Ovary (tissue), 7 donors: ENCODE measurements at regions not wholly inside any gene's neighbourhood (a gene's known extent, or its start where the extent isn't known, plus 50 kb on each side); places are given as distances from the start of the nearest gene placed in this dataset.

ENCODE experiments used
- DNase-seq, 5 donors: peaks; one replicate each; pipeline ENCODE4 v3.0.0-alpha.2; 2019 to 2020
- H3K27ac ChIP-seq, 2 donors: fragments of 200-600 bp; one replicate each; pipeline versions ENCODE4 v1.5.1 to v1.8.0; 2019 to 2022
- H3K27me3 ChIP-seq: fragments of 200-600 bp; one replicate; pipeline ENCODE4 v1.8.0; 2022
- H3K36me3 ChIP-seq: fragments of 200-600 bp; sonication (generic); one replicate; pipeline ENCODE4 v1.5.1; 2019
- H3K4me1 ChIP-seq: one replicate; pipeline ENCODE4 v1.8.1; 2013; ENCODE audit warnings: mild to moderate bottlenecking, moderate library complexity; ENCODE audit not compliant: insufficient read depth
- H3K4me3 ChIP-seq: fragments of 200-600 bp; sonication (generic); one replicate; pipeline ENCODE4 v1.5.1; 2017
- H3K9me3 ChIP-seq, 2 donors: fragments of 200-600 bp in 1 of 2; sonication (generic) in 1 of 2; one replicate each; pipeline versions ENCODE4 v1.5.1 to v1.8.1; 2013 to 2019; ENCODE audit warnings: mild to moderate bottlenecking in 1 of 2, moderate library complexity in 1 of 2
- CTCF ChIP-seq, 3 donors: fragments of 450-650 bp in 2 of 3; fragments of 200-600 bp in 1 of 3; IDR thresholded peaks; one replicate each; pipeline versions ENCODE4 v1.5.1 to v1.8.0; 2016 to 2022; ENCODE audit warnings: antibody characterized with exemption in 3 of 3, mild to moderate bottlenecking in 1 of 3
- EP300 ChIP-seq: sonication (generic); formaldehyde crosslinking; IDR thresholded peaks from one replicate; pipeline ENCODE4 v1.6.1; 2017; ENCODE audit warnings: antibody characterized with exemption
- POLR2A ChIP-seq: fragments of 450-650 bp; IDR thresholded peaks from one replicate; pipeline ENCODE4 v1.6.1; 2017; ENCODE audit warnings: antibody characterized with exemption, mild to moderate bottlenecking, moderate library complexity
- WGBS, 3 donors: extraction: QIAGEN DNeasy Blood & Tissue Kit in 1 of 3; methylation state at CpG; one replicate each; pipeline versions ENCODE4 v1.1.5 to v1.1.7; 2013 to 2017; 5-methylcytosine and 5-hydroxymethylcytosine counted together
- intact Hi-C, 4 donors: fragments of 100-400 bp; cut with DNase I; formaldehyde crosslinking; loops; one replicate each; pipeline versions ENCODE4 v1.11.0 to v1.15.1; 2022 to 2023
- donor health status: DM: no; HTN: no; CAD: no; lungs with moderate emphysema.
- donor health status: DM: no; HTN: no; CAD: no.
- donor health status: Bipolar disorder and iron deficiency.
- donor health status: DM: no; HTN: no; CAD: no.
- donor health status: DM: yes; HTN: yes; CAD: no.

- intact Hi-C loops, result no loop called here
- Histone ChIP-seq H3K27me3 (no peaks in the 10 kb centered on the region), H3K9me3 (no peaks in the 10 kb centered on the region), H3K4me1 (no peaks in the 10 kb centered on the region), H3K27ac (no peak overlapping the region), H3K36me3 (no peaks in the 10 kb centered on the region), H3K4me3 (no peak overlapping the region)
- TF ChIP-seq POLR2A (no peak), CTCF (IDR thresholded peaks at IDR 0.05) (no peak)
- WGBS, 3 donors, result 73 to 79% (median 77%) methylated on average over 6 of the region's 6 CpGs
- no peak for DNase-seq
Measured at GRCh38 chr2:6417050-6417449, 448.7 kb downstream of the CMPK2 start.

GRCh38 chr2:6418291-6418690 lies 447.4 kb downstream of the CMPK2 start:
- Histone ChIP-seq H3K9me3 (no peaks in the 10 kb centered on the region), H3K36me3 (no peaks in the 10 kb centered on the region), H3K4me1 (no peaks in the 10 kb centered on the region), H3K27ac (no peak overlapping the region), H3K27me3 (no peaks in the 10 kb centered on the region), H3K4me3 (no peak overlapping the region)
- DNase-seq, result no peak
- intact Hi-C loops, result no loop called here
- WGBS, 3 donors, result 39 to 44% (median 42%) methylated on average over 1 of the region's 1 CpG
- TF ChIP-seq POLR2A, result no peak

GRCh38 chr2:6421138-6421730 lies 444.5 kb downstream of the CMPK2 start:
- no peaks in the 10 kb centered on the region for H3K4me1 ChIP-seq
- TF ChIP-seq EP300 (no peak), POLR2A (no peak), CTCF (IDR thresholded peaks at IDR 0.05) (no peak)
- no peaks in the 10 kb centered on the region for H3K9me3 ChIP-seq
- intact Hi-C loops, result no loop called here
- 31 to 39% (median 36%) methylated on average over 12 of the region's 12 CpGs for WGBS, 3 donors
- H3K27ac ChIP-seq, result no peak overlapping the region
- H3K36me3 ChIP-seq, result no peaks in the 10 kb centered on the region
- no peak for DNase-seq
- no peak overlapping the region for H3K4me3 ChIP-seq
- H3K27me3 ChIP-seq, result no peaks in the 10 kb centered on the region

- WGBS, 3 donors, result 38 to 53% (median 40%) methylated on average over 4 of the region's 4 CpGs
Measured at GRCh38 chr2:6421888-6422287, 443.8 kb downstream of the CMPK2 start.

More at GRCh38 chr2:6421888-6422287, 443.8 kb downstream of the CMPK2 start:
- Histone ChIP-seq H3K27me3 (no peaks in the 10 kb centered on the region), H3K4me1 (no peaks in the 10 kb centered on the region), H3K36me3 (no peaks in the 10 kb centered on the region), H3K9me3 (no peaks in the 10 kb centered on the region), H3K4me3 (no peak overlapping the region), H3K27ac (no peak overlapping the region)
- no peak for TF ChIP-seq POLR2A
- TF ChIP-seq EP300, result no peak
- no peak for TF ChIP-seq CTCF (IDR thresholded peaks at IDR 0.05)
- DNase-seq, result no peak
- intact Hi-C loops, result no loop called here
